Liver (tissue), 8 donors: ENCODE measurements at regions not wholly inside any gene's neighbourhood (a gene's known extent, or its start where the extent isn't known, plus 50 kb on each side); places are given as distances from the start of the nearest gene placed in this dataset.
A peak's percentile ranks its signal among the peaks of the same experiment; 100 is the strongest.

Source experiments
- DNase-seq: peaks from one replicate; pipeline ENCODE4 v3.0.0-alpha.2; 2017; ENCODE audit warnings: low spot score
- H3K27ac ChIP-seq, 2 donors: one replicate each; pipeline ENCODE4 v1.7.0; 2013; ENCODE audit warnings: inconsistent platforms in 2 of 2, low read length in 2 of 2, control low read depth in 1 of 2, low read depth in 1 of 2, mild to moderate bottlenecking in 1 of 2
- H3K27me3 ChIP-seq, 4 donors: one replicate each; pipeline versions ENCODE4 v1.6.1 to v1.7.0; 2013; ENCODE audit warnings: low read length in 3 of 4, inconsistent platforms in 1 of 4, mild to moderate bottlenecking in 1 of 4, moderate library complexity in 1 of 4; ENCODE audit not compliant: control insufficient read depth in 4 of 4, insufficient read depth in 4 of 4
- H3K36me3 ChIP-seq, 4 donors: one replicate each; pipeline versions ENCODE4 v1.6.1 to v1.7.0; 2013; ENCODE audit warnings: low read length in 3 of 4, mild to moderate bottlenecking in 3 of 4, low read depth in 1 of 4, moderate library complexity in 1 of 4; ENCODE audit not compliant: control insufficient read depth in 4 of 4, insufficient read depth in 3 of 4
- H3K4me1 ChIP-seq, 4 donors: one replicate each; pipeline versions ENCODE4 v1.6.1 to v1.7.0; 2013; ENCODE audit warnings: low read length in 3 of 4, mild to moderate bottlenecking in 3 of 4, moderate library complexity in 1 of 4; ENCODE audit not compliant: control insufficient read depth in 4 of 4, insufficient read depth in 4 of 4
- H3K4me3 ChIP-seq, 3 donors: one replicate each; pipeline versions ENCODE4 v1.6.1 to v1.7.0; 2013; ENCODE audit warnings: low read length in 3 of 3, control low read depth in 1 of 3, low read depth in 1 of 3, mild to moderate bottlenecking in 1 of 3
- H3K9ac ChIP-seq, 2 donors: one replicate each; pipeline ENCODE4 v1.7.0; 2013; ENCODE audit warnings: low read length in 2 of 2, mild to moderate bottlenecking in 2 of 2, moderate library complexity in 2 of 2, control low read depth in 1 of 2, low read depth in 1 of 2
- H3K9me3 ChIP-seq, 4 donors: one replicate each; pipeline versions ENCODE4 v1.6.1 to v1.7.0; 2013; ENCODE audit warnings: low read length in 3 of 4; ENCODE audit not compliant: control insufficient read depth in 4 of 4
- CTCF ChIP-seq: fragments of 150-350 bp; IDR thresholded peaks from 2 replicates; pipeline ENCODE4 v1.5.1; 2017; ENCODE audit warnings: improper control_type of control experiment, low read depth, low read length; ENCODE audit not compliant: missing input control
- EGR1 ChIP-seq, 2 donors: IDR thresholded peaks; 2 replicates each; pipeline ENCODE4 v1.6.1; 2016 to 2018; ENCODE audit warnings: antibody characterized with exemption in 2 of 2, low read depth in 2 of 2
- FOXA1 ChIP-seq: IDR thresholded peaks from 2 replicates; pipeline ENCODE4 v1.6.1; 2016; ENCODE audit warnings: antibody characterized with exemption
- FOXA2 ChIP-seq: IDR thresholded peaks from 2 replicates; pipeline ENCODE4 v1.6.1; 2016; ENCODE audit warnings: antibody characterized with exemption
- GABPA ChIP-seq, 2 donors: IDR thresholded peaks in 1 of 2; conservative IDR thresholded peaks in 1 of 2; 2 replicates each; pipeline ENCODE4 v1.6.1; 2016; ENCODE audit warnings: antibody characterized with exemption in 2 of 2, mild to moderate bottlenecking in 1 of 2, moderate library complexity in 1 of 2
- HNF4A ChIP-seq, 2 donors: conservative IDR thresholded peaks; 2 replicates each; pipeline ENCODE4 v1.6.1; 2016; ENCODE audit warnings: antibody characterized with exemption in 2 of 2, mild to moderate bottlenecking in 2 of 2
- HNF4G ChIP-seq: IDR thresholded peaks from 2 replicates; pipeline ENCODE4 v1.6.1; 2016; ENCODE audit warnings: antibody characterized with exemption
- JUND ChIP-seq, 2 donors: IDR thresholded peaks; 2 replicates each; pipeline ENCODE4 v1.6.1; 2016; ENCODE audit warnings: antibody characterized with exemption in 2 of 2
- MAX ChIP-seq: IDR thresholded peaks from 2 replicates; pipeline ENCODE4 v1.6.1; 2016; ENCODE audit warnings: antibody characterized with exemption
- NR2F2 ChIP-seq: IDR thresholded peaks from 2 replicates; pipeline ENCODE4 v1.6.1; 2016; ENCODE audit warnings: antibody characterized with exemption
- RAD21 ChIP-seq, 2 donors: IDR thresholded peaks; 2 replicates each; pipeline ENCODE4 v1.6.1; 2016; ENCODE audit warnings: antibody characterized with exemption in 2 of 2, mild to moderate bottlenecking in 2 of 2
- RXRA ChIP-seq, 2 donors: IDR thresholded peaks; 2 replicates each; pipeline ENCODE4 v1.6.1; 2017 to 2018; ENCODE audit warnings: antibody characterized with exemption in 2 of 2, mild to moderate bottlenecking in 1 of 2
- SP1 ChIP-seq: IDR thresholded peaks from 2 replicates; pipeline ENCODE4 v1.6.1; 2018; ENCODE audit warnings: antibody characterized with exemption, mild to moderate bottlenecking
- TAF1 ChIP-seq: conservative IDR thresholded peaks from 2 replicates; pipeline ENCODE4 v1.6.1; 2016; ENCODE audit warnings: antibody characterized with exemption, mild to moderate bottlenecking
- YY1 ChIP-seq: IDR thresholded peaks from 2 replicates; pipeline ENCODE4 v1.6.1; 2016; ENCODE audit warnings: antibody characterized with exemption, mild to moderate bottlenecking
- WGBS: extraction: QIAGEN DNeasy Blood & Tissue Kit; methylation state at CpG from one replicate; pipeline ENCODE4 v1.1.7; 2013; 5-methylcytosine and 5-hydroxymethylcytosine counted together
- TF ChIP-seq, protein P1 (sequence below): IDR thresholded peaks from 2 replicates; pipeline ENCODE4 v1.6.1; 2016; ENCODE audit warnings: antibody characterized with exemption
- TF ChIP-seq, protein P2 (sequence below): IDR thresholded peaks from 2 replicates; pipeline ENCODE4 v1.6.1; 2016; ENCODE audit warnings: antibody characterized with exemption, mild to moderate bottlenecking
- TF ChIP-seq, protein P3 (sequence below): IDR thresholded peaks from 2 replicates; pipeline ENCODE4 v1.6.1; 2016; ENCODE audit warnings: antibody characterized with exemption
- donor health status: healthy.
- donor health status: healthy.
- donor health status: healthy.
- donor health status: healthy.
- donor health status: healthy.

- H3K27ac ChIP-seq = peak overlapping the region; percentile 56 to 84
- no peak overlapping the region for H3K4me3 ChIP-seq
- peaks cover 4 to 46% (median 28%) of the 10 kb centered on the region in 4 donors for H3K4me1 ChIP-seq
- no peaks in the 10 kb centered on the region for H3K36me3 ChIP-seq
- no peaks in the 10 kb centered on the region for H3K9me3 ChIP-seq
- no peaks in the 10 kb centered on the region for H3K27me3 ChIP-seq
- no peak for DNase-seq
- whole genome bisulfite sequencing = 32% methylated on average over 4 of the region's 4 CpGs
- peak overlapping the region in 1 of 2 donors; percentile 45 for H3K9ac ChIP-seq
- TF ChIP-seq SP1 = peak; percentile 91
- TF ChIP-seq, protein P1, sequence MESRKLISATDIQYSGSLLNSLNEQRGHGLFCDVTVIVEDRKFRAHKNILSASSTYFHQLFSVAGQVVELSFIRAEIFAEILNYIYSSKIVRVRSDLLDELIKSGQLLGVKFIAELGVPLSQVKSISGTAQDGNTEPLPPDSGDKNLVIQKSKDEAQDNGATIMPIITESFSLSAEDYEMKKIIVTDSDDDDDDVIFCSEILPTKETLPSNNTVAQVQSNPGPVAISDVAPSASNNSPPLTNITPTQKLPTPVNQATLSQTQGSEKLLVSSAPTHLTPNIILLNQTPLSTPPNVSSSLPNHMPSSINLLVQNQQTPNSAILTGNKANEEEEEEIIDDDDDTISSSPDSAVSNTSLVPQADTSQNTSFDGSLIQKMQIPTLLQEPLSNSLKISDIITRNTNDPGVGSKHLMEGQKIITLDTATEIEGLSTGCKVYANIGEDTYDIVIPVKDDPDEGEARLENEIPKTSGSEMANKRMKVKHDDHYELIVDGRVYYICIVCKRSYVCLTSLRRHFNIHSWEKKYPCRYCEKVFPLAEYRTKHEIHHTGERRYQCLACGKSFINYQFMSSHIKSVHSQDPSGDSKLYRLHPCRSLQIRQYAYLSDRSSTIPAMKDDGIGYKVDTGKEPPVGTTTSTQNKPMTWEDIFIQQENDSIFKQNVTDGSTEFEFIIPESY = peak; percentile 61
- TF ChIP-seq RAD21 (IDR thresholded peaks at IDR 0.05) = peak; percentile 59 to 74
- peak; percentile 77 to 81 for TF ChIP-seq HNF4A (conservative IDR thresholded peaks at IDR 0.05)
- TF ChIP-seq JUND (IDR thresholded peaks at IDR 0.05) = peak; percentile 45 to 81
- peak; percentile 91 for TF ChIP-seq FOXA2
- peak; percentile 28 to 37 for TF ChIP-seq EGR1 (IDR thresholded peaks at IDR 0.05; ENCODE audit: low read depth in 2 of 2)
- TF ChIP-seq FOXA1 = peak; percentile 92
- TF ChIP-seq GABPA (IDR thresholded peaks at IDR 0.05 in 1 of 2, conservative IDR thresholded peaks at IDR 0.05 in 1 of 2) = no peak
- TF ChIP-seq, protein P2, sequence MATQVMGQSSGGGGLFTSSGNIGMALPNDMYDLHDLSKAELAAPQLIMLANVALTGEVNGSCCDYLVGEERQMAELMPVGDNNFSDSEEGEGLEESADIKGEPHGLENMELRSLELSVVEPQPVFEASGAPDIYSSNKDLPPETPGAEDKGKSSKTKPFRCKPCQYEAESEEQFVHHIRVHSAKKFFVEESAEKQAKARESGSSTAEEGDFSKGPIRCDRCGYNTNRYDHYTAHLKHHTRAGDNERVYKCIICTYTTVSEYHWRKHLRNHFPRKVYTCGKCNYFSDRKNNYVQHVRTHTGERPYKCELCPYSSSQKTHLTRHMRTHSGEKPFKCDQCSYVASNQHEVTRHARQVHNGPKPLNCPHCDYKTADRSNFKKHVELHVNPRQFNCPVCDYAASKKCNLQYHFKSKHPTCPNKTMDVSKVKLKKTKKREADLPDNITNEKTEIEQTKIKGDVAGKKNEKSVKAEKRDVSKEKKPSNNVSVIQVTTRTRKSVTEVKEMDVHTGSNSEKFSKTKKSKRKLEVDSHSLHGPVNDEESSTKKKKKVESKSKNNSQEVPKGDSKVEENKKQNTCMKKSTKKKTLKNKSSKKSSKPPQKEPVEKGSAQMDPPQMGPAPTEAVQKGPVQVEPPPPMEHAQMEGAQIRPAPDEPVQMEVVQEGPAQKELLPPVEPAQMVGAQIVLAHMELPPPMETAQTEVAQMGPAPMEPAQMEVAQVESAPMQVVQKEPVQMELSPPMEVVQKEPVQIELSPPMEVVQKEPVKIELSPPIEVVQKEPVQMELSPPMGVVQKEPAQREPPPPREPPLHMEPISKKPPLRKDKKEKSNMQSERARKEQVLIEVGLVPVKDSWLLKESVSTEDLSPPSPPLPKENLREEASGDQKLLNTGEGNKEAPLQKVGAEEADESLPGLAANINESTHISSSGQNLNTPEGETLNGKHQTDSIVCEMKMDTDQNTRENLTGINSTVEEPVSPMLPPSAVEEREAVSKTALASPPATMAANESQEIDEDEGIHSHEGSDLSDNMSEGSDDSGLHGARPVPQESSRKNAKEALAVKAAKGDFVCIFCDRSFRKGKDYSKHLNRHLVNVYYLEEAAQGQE = peak; percentile 85
- TF ChIP-seq RXRA (IDR thresholded peaks at IDR 0.05) = peak; percentile 87 to 89
- TF ChIP-seq YY1 = peak; percentile 84
- TF ChIP-seq, protein P3, sequence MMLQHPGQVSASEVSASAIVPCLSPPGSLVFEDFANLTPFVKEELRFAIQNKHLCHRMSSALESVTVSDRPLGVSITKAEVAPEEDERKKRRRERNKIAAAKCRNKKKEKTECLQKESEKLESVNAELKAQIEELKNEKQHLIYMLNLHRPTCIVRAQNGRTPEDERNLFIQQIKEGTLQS = no peak
- peak; percentile 58 for TF ChIP-seq HNF4G
- no peak for TF ChIP-seq NR2F2
- peak; percentile 74 for TF ChIP-seq TAF1
- peak; percentile 49 for TF ChIP-seq MAX
- TF ChIP-seq CTCF = no peak
These were observed 185.8 kb downstream of the PCSK1 start for GRCh38 chr5:96247097-96247701.
